GM12878 (cell line): ENCODE measurements at regions not wholly inside any gene's neighbourhood (a gene's known extent, or its start where the extent isn't known, plus 50 kb on each side); places are given as distances from the start of the nearest gene placed in this dataset.

Source experiments
- CTCF ChIP-seq, 3 experiments: IDR thresholded peaks in 2 of 3; conservative IDR thresholded peaks in 1 of 3; 2 replicates each; pipeline ENCODE4 v1.5.1; 2011; ENCODE audit warnings: low read depth in 3 of 3, low read length in 3 of 3, mild to moderate bottlenecking in 3 of 3, control low read depth in 2 of 3, moderate library complexity in 2 of 3, inconsistent platforms in 1 of 3, mixed read lengths in 1 of 3; ENCODE audit not compliant: control insufficient read depth in 2 of 3, insufficient read depth in 1 of 3; ENCODE audit errors: extremely low read depth in 1 of 3
- ELK1 ChIP-seq: IDR thresholded peaks from 2 replicates; pipeline ENCODE4 v1.6.1; 2012; ENCODE audit warnings: low read depth, low read length, improper control_type of control experiment
- MXI1 ChIP-seq: fragments of 150-350 bp; IDR thresholded peaks from 2 replicates; pipeline ENCODE4 v1.6.1; 2011; ENCODE audit warnings: low read depth, mild to moderate bottlenecking, inconsistent platforms, low read length, improper control_type of control experiment
- POLR2AphosphoS5 ChIP-seq: IDR thresholded peaks from 2 replicates; pipeline ENCODE4 v1.6.1; 2011; ENCODE audit warnings: mild to moderate bottlenecking, low read length, inconsistent platforms
- REST ChIP-seq: IDR thresholded peaks from 2 replicates; pipeline ENCODE4 v1.6.1; 2012; ENCODE audit warnings: mild to moderate bottlenecking, low read depth, low read length

- TF ChIP-seq MXI1 (no peak), REST (no peak), ELK1 (no peak), CTCF (IDR thresholded peaks at IDR 0.05 in 2 of 3, conservative IDR thresholded peaks at IDR 0.05 in 1 of 3; ENCODE audit: control insufficient read depth in 2 of 3, extremely low read depth in 1 of 3, insufficient read depth in 1 of 3, low read depth in 3 of 3, low read length in 3 of 3) (no peak), POLR2AphosphoS5 (no peak)
These were observed 275.6 kb downstream of the XXYLT1 start for GRCh38 chr3:194995334-194995733.
